Ishikawa (cell line): ENCODE measurements at regions not wholly inside any gene's neighbourhood (a gene's known extent, or its start where the extent isn't known, plus 50 kb on each side); places are given as distances from the start of the nearest gene placed in this dataset.

Experiments used
- EP300 ChIP-seq: IDR thresholded peaks from 2 replicates; pipeline ENCODE4 v1.6.1; 2012; ENCODE audit warnings: borderline replicate concordance
- FOXM1 ChIP-seq: IDR thresholded peaks from 2 replicates; pipeline ENCODE4 v1.6.1; 2012; ENCODE audit warnings: low read depth, borderline replicate concordance
- TAF1 ChIP-seq: IDR thresholded peaks from 2 replicates; pipeline ENCODE4 v1.6.1; 2012; ENCODE audit warnings: low read depth, mild to moderate bottlenecking
- YY1 ChIP-seq: IDR thresholded peaks from 2 replicates; pipeline ENCODE4 v1.6.1; 2012; ENCODE audit warnings: low read depth
- TF ChIP-seq, protein P1 (sequence below): IDR thresholded peaks from 2 replicates; pipeline ENCODE4 v1.6.1; 2012; ENCODE audit warnings: low read depth, mild to moderate bottlenecking

DNA sequence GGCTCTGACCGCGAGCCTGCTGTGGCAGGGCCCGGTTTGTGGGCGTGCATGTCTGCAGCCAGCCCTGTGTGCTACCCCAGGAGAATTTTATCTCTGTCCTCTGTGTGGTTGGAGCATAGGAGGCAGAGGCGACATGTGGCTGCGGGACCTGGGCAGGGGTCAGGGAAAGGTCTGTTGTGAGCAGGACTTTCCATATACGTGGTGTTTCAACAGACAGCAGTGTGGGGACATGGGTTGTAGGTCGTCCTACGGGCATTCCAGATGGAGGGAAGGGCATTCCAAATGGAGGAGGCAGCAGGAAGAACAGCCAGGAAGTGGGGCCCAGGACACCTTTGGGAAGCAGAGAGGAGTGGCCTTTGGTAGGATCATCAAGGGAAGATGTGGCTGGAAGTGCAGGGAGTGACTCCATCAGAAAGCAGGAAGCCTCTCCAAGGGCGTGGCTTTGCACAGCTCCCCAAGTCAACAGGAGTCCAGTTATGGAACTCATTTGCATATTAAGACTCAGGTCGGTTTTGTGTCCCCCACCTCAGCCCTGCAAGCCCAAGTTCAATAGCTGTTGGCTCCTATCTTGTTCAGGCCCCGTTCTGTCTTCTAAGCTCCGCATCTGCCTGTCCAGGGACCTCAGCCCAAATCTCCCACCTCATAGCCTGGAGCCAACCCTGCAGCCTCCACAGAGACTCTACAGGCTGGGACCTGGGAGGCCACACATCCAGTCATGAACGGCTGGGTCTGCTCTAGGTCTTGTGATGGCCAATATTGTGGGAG, 309.1 kb downstream of the MATN1 start:
- TF ChIP-seq FOXM1 = no peak
- TF ChIP-seq YY1 = no peak
- TF ChIP-seq TAF1 = no peak
- TF ChIP-seq EP300 = no peak
- TF ChIP-seq, protein P1, sequence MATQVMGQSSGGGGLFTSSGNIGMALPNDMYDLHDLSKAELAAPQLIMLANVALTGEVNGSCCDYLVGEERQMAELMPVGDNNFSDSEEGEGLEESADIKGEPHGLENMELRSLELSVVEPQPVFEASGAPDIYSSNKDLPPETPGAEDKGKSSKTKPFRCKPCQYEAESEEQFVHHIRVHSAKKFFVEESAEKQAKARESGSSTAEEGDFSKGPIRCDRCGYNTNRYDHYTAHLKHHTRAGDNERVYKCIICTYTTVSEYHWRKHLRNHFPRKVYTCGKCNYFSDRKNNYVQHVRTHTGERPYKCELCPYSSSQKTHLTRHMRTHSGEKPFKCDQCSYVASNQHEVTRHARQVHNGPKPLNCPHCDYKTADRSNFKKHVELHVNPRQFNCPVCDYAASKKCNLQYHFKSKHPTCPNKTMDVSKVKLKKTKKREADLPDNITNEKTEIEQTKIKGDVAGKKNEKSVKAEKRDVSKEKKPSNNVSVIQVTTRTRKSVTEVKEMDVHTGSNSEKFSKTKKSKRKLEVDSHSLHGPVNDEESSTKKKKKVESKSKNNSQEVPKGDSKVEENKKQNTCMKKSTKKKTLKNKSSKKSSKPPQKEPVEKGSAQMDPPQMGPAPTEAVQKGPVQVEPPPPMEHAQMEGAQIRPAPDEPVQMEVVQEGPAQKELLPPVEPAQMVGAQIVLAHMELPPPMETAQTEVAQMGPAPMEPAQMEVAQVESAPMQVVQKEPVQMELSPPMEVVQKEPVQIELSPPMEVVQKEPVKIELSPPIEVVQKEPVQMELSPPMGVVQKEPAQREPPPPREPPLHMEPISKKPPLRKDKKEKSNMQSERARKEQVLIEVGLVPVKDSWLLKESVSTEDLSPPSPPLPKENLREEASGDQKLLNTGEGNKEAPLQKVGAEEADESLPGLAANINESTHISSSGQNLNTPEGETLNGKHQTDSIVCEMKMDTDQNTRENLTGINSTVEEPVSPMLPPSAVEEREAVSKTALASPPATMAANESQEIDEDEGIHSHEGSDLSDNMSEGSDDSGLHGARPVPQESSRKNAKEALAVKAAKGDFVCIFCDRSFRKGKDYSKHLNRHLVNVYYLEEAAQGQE = no peak
